GM12873 (cell line): ENCODE measurements at regions not wholly inside any gene's neighbourhood (a gene's known extent, or its start where the extent isn't known, plus 50 kb on each side); places are given as distances from the start of the nearest gene placed in this dataset.

ENCODE experiments used
- TF ChIP-seq, protein P1 (sequence below): IDR thresholded peaks from 2 replicates; pipeline ENCODE4 v1.5.1; 2012; ENCODE audit warnings: low read depth, mild to moderate bottlenecking, moderate library complexity, low read length, control low read depth; ENCODE audit not compliant: insufficient read depth; ENCODE audit errors: missing control alignments

DNA sequence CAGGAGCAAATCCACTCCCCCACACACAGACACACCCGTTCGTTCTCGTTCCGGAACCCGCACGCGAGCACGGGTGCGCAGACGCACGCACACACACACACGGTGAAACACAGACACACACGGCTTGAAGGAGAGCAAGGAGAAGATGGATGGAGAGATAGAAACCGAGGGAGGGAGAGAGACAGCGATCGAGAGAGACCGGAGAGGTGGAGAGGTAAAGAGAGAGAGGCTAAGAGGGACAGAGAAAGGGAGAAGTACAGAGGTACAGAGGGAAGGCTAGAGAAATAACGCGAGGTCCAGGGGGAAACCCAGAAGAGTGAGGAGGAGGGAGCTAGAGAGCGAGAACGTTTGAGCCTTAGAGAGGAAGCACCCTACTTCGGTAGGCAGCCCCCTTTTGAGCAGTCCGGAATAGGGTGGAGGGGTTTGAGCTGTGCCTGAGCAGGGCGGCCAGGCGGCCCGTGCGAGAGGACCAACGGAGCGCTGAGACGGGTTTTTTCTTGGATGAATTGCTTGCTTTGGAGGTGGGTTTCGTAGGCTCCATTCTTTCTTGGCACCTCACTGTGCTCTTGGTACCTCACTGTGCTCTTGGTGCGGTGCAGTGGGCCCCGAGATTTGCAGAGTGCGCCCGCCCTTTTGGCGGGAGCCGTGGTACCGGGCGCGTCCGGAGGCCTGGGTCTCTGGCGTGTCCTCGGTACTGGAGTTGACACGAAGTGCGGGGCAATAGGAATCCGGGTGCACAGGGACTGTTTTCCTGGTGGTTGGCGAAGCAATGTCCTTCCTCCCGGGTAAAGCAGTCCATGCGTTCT lies 88.4 kb upstream of the RHOU start:
- TF ChIP-seq, protein P1, sequence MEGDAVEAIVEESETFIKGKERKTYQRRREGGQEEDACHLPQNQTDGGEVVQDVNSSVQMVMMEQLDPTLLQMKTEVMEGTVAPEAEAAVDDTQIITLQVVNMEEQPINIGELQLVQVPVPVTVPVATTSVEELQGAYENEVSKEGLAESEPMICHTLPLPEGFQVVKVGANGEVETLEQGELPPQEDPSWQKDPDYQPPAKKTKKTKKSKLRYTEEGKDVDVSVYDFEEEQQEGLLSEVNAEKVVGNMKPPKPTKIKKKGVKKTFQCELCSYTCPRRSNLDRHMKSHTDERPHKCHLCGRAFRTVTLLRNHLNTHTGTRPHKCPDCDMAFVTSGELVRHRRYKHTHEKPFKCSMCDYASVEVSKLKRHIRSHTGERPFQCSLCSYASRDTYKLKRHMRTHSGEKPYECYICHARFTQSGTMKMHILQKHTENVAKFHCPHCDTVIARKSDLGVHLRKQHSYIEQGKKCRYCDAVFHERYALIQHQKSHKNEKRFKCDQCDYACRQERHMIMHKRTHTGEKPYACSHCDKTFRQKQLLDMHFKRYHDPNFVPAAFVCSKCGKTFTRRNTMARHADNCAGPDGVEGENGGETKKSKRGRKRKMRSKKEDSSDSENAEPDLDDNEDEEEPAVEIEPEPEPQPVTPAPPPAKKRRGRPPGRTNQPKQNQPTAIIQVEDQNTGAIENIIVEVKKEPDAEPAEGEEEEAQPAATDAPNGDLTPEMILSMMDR = no peak

DNA sequence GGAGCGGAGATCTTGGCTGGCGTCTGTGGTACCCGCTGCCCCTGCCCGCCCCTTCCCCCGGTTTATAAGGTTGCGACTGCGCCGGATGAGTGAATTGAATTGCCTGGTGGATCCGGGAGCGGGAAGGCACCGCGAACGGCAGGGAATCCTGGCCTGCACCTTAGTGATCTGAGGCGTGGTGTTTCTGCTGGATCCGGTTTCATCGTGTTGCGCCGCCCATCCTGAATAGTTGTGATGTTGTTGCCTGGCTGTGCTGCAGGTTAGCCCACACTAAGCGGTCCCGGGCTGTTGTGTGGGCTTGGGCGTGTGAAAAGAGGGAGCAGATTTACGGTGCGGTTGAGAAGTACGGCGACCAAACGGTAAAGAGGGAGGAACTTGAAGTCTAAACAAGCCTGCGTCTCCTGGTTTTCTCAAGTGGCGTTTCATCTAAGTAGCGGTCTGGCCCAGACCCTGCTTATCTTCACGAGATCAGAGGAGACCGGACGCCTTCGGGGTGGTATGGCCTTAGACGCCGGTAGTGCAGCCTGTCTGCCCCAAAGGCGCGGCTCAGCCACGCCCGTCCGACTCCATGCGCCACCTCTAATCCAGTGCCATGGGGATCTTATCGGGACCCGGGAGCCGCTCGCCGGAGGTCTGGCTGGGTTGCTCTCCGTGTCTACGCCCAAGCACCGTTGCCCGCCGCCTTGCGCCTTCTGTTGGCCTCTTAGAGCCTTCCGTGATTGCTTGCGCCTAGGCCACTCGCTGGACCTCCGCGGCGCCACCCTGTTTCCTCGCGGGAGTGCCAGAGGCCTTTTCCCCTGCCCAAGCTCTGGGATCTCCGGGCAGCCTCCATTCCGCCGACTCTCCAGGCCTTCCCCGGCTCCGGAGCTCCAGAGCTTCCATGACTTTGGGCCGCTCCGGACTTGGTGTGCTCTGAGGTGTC lies 87.5 kb upstream of the RHOU start:
- TF ChIP-seq, protein P1 = no peak

DNA sequence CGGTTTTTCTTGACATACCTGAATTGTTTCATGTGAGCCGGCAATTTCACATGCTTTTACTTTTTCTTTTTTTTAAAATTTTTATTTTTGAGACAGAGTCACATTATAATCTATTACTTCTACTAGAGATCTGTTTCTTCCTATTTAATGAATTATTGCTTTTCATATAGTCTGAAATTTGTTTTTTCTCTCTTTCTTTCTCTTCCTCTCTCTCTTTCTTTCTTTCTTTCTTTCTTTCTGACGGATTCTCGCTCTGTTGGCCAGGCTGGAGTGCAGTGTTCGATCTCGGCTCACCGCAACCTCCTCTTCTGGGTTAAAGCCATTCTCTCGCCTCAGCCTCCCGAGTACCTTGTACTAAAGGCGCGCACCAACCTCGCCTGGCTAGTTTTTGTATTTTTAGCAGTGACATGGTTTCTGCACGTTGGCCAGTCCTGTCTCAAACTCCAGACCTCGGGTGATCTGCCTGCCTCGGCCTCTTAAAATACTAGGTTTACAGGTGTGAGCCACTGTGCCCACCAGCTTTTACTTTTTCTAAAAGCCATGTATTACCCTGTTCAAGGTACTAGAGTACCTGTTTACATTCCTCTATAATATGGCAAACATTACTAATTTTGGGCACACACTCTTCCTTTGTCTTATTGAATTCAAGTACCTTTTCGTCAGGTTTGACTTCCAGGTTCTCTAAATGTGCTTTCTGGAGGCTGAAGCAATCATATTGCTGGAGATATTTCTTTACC lies 86.5 kb upstream of the RHOU start:
- TF ChIP-seq, protein P1 = no peak

DNA sequence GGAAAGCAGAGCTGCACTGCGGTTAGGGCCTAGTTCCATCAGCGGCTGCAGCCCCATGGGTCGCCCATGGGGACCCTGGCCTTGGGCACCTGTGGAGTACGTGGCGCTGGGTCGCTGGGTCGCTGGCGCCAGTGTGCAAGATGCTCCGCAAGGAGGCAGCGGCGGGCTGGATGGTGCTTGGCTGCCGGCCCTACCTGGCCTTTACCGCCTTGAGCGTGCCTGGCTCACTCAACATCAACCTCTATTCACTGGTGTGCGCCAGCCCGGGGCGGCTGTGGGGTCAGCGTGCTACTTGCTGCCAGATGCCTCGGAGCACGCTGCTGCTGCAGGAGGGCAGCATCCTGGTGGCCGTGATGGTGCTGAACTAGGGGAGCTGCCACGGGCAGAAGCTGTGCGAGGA lies 85.1 kb upstream of the RHOU start:
- TF ChIP-seq, protein P1 = no peak

DNA sequence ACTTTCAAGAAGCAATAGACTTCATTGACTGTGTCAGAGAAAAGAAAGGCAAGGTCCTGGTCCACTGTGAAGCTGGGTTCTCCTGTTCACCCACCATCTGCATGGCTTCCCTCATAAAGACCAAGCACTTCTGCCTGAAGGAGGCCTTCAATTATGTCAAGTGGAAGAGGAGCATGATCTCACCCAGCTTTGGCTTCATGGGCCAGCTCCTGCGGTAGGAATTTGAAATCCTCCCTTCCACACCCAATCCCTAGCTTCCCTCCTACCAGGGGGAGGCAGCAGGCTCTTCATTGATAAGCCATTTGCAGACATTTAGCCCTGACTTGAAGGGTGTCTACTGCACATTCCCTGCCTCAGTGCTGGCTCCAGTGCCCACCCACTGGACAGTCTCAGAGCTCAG lies 84.3 kb upstream of the RHOU start:
- TF ChIP-seq, protein P1 = no peak

DNA sequence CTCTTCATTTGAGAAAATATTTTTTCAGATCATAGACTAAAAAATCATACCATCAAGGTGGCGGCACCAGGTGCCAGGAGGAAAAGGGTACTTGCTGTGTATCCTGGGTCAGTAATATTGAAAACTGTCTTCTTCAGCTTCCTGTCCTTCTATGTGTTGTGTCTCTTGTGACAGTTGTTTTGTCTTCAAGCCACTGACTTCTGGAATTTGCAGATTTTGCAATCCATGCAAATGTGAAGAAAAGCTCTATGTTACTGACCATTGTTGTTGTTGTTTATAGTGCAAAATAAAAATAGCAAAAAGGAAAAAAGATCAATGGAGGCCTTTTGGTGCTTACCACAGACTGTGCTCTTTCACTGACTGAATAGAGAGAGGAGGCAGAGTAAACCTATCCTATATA lies 83.2 kb upstream of the RHOU start:
- TF ChIP-seq, protein P1 = no peak
